ENCODE measurements at regions not wholly inside any gene's neighbourhood (a gene's known extent, or its start where the extent isn't known, plus 50 kb on each side); places are given as distances from the start of the nearest gene placed in this dataset.

- no peak for TF ChIP-seq CTCF (conservative IDR thresholded peaks at IDR 0.05; ENCODE audit: low read depth, low read length)
- no peak for TF ChIP-seq EZH2phosphoT487 (IDR thresholded peaks at IDR 0.05; ENCODE audit: borderline replicate concordance, low read length)
These were observed 301.1 kb upstream of the CDH4 start for GRCh38 chr20:60950974-60951373.
